ENCODE measurements at regions not wholly inside any gene's neighbourhood (a gene's known extent, or its start where the extent isn't known, plus 50 kb on each side); places are given as distances from the start of the nearest gene placed in this dataset.

DNA sequence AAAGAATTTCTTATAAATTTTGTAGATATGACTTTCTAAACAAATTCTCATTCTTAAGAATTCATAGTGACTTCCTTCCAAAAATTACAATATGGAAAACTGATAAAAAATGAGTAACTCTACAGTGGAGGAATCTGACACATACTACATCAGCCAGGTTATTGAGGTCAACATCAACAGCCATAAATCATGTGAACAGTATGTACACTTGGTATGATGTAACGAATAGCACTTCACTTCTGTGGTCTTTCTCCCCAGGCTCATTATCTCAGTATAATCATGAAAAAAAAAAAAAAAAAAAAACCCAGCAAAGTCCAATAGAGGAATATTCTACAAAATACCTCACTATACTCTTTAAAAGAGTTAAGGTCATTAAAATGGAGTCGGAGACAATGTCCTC, 111.2 kb upstream of the SUCLG2 start:
- TF ChIP-seq, protein P1, sequence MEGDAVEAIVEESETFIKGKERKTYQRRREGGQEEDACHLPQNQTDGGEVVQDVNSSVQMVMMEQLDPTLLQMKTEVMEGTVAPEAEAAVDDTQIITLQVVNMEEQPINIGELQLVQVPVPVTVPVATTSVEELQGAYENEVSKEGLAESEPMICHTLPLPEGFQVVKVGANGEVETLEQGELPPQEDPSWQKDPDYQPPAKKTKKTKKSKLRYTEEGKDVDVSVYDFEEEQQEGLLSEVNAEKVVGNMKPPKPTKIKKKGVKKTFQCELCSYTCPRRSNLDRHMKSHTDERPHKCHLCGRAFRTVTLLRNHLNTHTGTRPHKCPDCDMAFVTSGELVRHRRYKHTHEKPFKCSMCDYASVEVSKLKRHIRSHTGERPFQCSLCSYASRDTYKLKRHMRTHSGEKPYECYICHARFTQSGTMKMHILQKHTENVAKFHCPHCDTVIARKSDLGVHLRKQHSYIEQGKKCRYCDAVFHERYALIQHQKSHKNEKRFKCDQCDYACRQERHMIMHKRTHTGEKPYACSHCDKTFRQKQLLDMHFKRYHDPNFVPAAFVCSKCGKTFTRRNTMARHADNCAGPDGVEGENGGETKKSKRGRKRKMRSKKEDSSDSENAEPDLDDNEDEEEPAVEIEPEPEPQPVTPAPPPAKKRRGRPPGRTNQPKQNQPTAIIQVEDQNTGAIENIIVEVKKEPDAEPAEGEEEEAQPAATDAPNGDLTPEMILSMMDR (IDR thresholded peaks at IDR 0.05), result no peak
- no peak for TF ChIP-seq POLR2AphosphoS5 (IDR thresholded peaks at IDR 0.05)
- no peak for TF ChIP-seq POLR2A (IDR thresholded peaks at IDR 0.05)
